HL-60 (cell line): ENCODE measurements at regions not wholly inside any gene's neighbourhood (a gene's known extent, or its start where the extent isn't known, plus 50 kb on each side); places are given as distances from the start of the nearest gene placed in this dataset.

ENCODE experiments used
- DNase-seq, 2 experiments: peaks; one replicate each; pipeline ENCODE4 v3.0.0-alpha.2; 2010 to 2020; ENCODE audit warnings: low read depth in 1 of 2, low spot score in 1 of 2
- H3K27ac ChIP-seq: fragments of 250-450 bp; sonication (Bioruptor Pico); replicated peaks from 2 replicates; pipeline ENCODE4 v1.5.1; 2020; ENCODE audit warnings: mild to moderate bottlenecking, moderate library complexity
- H3K27me3 ChIP-seq: fragments of 250-450 bp; sonication (Bioruptor Pico); 2 replicates; pipeline ENCODE4 v1.5.1; 2021; ENCODE audit warnings: mild to moderate bottlenecking, moderate library complexity; ENCODE audit not compliant: insufficient read depth, poor library complexity, severe bottlenecking
- H3K4me3 ChIP-seq: replicated peaks from 2 replicates; pipeline ENCODE4 v1.5.1; 2011; ENCODE audit warnings: mild to moderate bottlenecking, control low read depth, low read length; ENCODE audit not compliant: insufficient read depth
- GABPA ChIP-seq: IDR thresholded peaks from 2 replicates; pipeline ENCODE4 v1.6.1; 2012; ENCODE audit warnings: low read depth
- POLR2AphosphoS5 ChIP-seq: IDR thresholded peaks from 2 replicates; pipeline ENCODE4 v1.6.1; 2012; ENCODE audit warnings: low read depth
- SPI1 ChIP-seq: IDR thresholded peaks from 2 replicates; pipeline ENCODE4 v1.6.1; 2012; ENCODE audit warnings: low read depth, mild to moderate bottlenecking, borderline replicate concordance
- TF ChIP-seq, protein P1 (sequence below): IDR thresholded peaks from one replicate; pipeline ENCODE4 v1.5.1; 2011; ENCODE audit warnings: low read length, control low read depth, inconsistent platforms; ENCODE audit not compliant: insufficient read depth
- TF ChIP-seq, protein P2 (sequence below): IDR thresholded peaks from 2 replicates; pipeline ENCODE4 v1.6.1; 2012; ENCODE audit warnings: low read depth; ENCODE audit not compliant: insufficient replicate concordance

GRCh38 chr9:16025627-16026026 is 472.8 kb downstream of the CCDC171 start:
- no peak for DNase-seq

DNA sequence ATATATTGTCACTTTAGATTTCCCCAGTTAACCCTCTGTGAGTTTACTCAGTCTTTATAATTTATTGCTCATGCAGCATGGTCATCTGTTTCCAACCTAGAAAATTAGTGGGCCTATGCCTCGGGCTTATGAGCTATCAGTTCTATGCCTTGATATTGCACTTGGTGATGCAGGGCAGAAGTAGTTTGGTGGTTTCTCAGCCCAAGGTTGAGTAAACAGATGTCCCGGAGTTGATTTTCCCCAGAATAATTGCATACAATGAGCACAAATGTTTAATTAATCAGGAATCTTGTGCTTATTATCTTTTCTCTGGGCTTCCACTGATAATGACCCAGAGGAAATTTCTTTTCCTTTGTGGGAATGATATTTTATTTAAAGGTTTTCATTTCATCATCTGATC is 474.0 kb downstream of the CCDC171 start:
- no peak for DNase-seq
- TF ChIP-seq, protein P1, sequence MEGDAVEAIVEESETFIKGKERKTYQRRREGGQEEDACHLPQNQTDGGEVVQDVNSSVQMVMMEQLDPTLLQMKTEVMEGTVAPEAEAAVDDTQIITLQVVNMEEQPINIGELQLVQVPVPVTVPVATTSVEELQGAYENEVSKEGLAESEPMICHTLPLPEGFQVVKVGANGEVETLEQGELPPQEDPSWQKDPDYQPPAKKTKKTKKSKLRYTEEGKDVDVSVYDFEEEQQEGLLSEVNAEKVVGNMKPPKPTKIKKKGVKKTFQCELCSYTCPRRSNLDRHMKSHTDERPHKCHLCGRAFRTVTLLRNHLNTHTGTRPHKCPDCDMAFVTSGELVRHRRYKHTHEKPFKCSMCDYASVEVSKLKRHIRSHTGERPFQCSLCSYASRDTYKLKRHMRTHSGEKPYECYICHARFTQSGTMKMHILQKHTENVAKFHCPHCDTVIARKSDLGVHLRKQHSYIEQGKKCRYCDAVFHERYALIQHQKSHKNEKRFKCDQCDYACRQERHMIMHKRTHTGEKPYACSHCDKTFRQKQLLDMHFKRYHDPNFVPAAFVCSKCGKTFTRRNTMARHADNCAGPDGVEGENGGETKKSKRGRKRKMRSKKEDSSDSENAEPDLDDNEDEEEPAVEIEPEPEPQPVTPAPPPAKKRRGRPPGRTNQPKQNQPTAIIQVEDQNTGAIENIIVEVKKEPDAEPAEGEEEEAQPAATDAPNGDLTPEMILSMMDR = no peak
- TF ChIP-seq GABPA (no peak), POLR2AphosphoS5 (no peak), SPI1 (no peak)
- H3K27ac ChIP-seq = no peak overlapping the region
- no peak overlapping the region for H3K4me3 ChIP-seq
- H3K27me3 ChIP-seq = no peaks in the 10 kb centered on the region

More at GRCh38 chr9:16025627-16026026, 472.8 kb downstream of the CCDC171 start:
- H3K4me3 ChIP-seq = no peak overlapping the region
- H3K27me3 ChIP-seq = no peaks in the 10 kb centered on the region
- no peak overlapping the region for H3K27ac ChIP-seq
- TF ChIP-seq POLR2AphosphoS5 (no peak), SPI1 (no peak)

DNA sequence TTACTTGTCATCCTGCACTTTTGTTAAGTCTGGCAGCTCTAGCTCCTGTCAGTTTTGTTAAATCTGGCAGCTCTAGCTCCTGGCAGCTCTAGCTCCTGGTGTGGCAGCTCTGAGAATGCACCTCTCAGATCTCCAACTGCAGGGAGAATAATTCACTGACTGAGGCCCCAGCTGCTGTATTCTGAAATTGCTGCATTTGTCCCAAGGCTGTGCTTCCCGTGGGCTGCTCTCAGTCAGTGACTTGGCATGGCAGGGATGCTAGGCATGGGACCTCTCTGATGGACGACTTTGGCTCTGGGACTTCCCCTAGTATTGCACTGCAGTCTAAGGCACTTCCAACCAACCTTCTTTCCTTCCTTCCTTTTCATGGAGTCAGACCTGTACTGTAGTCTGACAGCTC is 475.7 kb downstream of the CCDC171 start:
- DNase-seq = no peak
- H3K27me3 ChIP-seq = no peaks in the 10 kb centered on the region
- H3K27ac ChIP-seq = no peak overlapping the region
- no peak for TF ChIP-seq POLR2AphosphoS5
- TF ChIP-seq, protein P1 = no peak
- no peak for TF ChIP-seq SPI1
- TF ChIP-seq, protein P2, sequence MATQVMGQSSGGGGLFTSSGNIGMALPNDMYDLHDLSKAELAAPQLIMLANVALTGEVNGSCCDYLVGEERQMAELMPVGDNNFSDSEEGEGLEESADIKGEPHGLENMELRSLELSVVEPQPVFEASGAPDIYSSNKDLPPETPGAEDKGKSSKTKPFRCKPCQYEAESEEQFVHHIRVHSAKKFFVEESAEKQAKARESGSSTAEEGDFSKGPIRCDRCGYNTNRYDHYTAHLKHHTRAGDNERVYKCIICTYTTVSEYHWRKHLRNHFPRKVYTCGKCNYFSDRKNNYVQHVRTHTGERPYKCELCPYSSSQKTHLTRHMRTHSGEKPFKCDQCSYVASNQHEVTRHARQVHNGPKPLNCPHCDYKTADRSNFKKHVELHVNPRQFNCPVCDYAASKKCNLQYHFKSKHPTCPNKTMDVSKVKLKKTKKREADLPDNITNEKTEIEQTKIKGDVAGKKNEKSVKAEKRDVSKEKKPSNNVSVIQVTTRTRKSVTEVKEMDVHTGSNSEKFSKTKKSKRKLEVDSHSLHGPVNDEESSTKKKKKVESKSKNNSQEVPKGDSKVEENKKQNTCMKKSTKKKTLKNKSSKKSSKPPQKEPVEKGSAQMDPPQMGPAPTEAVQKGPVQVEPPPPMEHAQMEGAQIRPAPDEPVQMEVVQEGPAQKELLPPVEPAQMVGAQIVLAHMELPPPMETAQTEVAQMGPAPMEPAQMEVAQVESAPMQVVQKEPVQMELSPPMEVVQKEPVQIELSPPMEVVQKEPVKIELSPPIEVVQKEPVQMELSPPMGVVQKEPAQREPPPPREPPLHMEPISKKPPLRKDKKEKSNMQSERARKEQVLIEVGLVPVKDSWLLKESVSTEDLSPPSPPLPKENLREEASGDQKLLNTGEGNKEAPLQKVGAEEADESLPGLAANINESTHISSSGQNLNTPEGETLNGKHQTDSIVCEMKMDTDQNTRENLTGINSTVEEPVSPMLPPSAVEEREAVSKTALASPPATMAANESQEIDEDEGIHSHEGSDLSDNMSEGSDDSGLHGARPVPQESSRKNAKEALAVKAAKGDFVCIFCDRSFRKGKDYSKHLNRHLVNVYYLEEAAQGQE = no peak
- H3K4me3 ChIP-seq = no peak overlapping the region

GRCh38 chr9:16029046-16029615 is 476.3 kb downstream of the CCDC171 start:
- Histone ChIP-seq H3K27me3 (no peaks in the 10 kb centered on the region), H3K4me3 (no peak overlapping the region), H3K27ac (no peak overlapping the region)
- TF ChIP-seq, protein P2 = no peak
- TF ChIP-seq POLR2AphosphoS5 = no peak
- TF ChIP-seq GABPA = no peak
- TF ChIP-seq SPI1 = no peak
- TF ChIP-seq, protein P1 = no peak
- no peak for DNase-seq
